Right ventricle myocardium superior (tissue), 1 donor: ENCODE measurements at regions not wholly inside any gene's neighbourhood (a gene's known extent, or its start where the extent isn't known, plus 50 kb on each side); places are given as distances from the start of the nearest gene placed in this dataset.
A peak's percentile ranks its signal among the peaks of the same experiment; 100 is the strongest.

Experiments used
- ATAC-seq: fragments of 200-7000 bp; cut with Tn5 transposase; one replicate; pipeline ENCODE4 v1.9.1; 2020; ENCODE audit warnings: mild to moderate bottlenecking; ENCODE audit not compliant: poor library complexity
- DNase-seq: peaks from one replicate; pipeline ENCODE4 v3.0.0-alpha.2; 2020
- intact Hi-C: fragments of 100-400 bp; cut with DNase I; formaldehyde crosslinking; loops from one replicate; pipeline ENCODE4 v1.11.2; 2022
- donor health status: DM: no; HTN: yes; CAD: no; lungs with severe emphysema.

DNA sequence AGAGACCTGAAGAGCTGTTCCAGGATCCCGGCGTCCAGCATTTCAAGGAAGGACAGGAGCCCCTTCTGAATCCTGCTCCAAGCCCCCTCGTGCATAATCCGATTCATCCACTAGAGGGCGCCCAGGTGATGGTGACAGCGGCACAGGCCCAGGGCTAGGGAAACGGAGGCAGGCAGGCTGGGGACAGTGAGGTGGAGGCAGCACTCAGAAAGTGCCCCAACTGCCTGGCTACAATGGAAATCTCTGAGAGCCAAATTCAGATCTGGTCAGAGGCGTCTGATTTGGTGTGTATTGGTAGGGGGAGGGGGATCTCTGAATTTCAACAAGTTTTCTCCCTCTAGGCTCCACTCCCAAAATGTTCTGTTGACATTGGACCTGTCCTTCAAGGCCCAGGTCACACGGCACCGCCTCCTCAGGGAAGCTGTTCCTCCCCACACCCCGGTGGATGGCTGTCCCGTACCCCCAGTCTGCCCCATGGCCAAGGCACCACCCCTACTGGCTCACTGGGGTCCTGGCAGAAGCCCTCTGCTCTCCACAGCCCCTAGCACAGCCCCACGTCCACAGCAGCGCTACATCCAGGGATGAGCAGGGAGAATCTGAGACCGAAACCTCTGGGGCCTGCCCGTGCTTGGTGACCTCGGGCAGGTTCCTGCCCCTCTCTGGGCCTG is 142.9 kb downstream of the CRYBB2 start:
- DNase-seq: peak; percentile 81
- peak; percentile 64 for ATAC-seq
- intact Hi-C loops: loop anchor here (5.0 kb wide), 1 partner anchor 40 kb away; no protein-coding TSS in a partner anchor

DNA sequence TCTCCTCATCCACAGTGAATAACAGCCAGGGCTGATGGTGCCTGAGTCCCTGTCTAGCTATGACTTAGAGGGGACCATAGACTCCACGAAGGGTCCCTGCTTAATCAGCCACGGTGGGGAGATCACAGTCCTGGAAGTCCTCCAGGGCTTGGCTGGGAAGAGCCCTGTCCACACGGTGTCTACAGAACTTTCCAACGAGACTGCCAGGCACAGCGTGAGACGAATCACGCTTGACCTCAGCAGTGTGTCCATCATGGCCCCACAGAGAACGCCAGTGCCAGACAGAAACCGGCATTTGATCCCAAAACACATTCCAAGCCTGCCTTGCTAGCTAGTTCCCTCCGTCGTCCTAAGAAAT is 143.4 kb downstream of the CRYBB2 start:
- peak; percentile 40 for DNase-seq
- intact Hi-C loops: loop anchor here (5.0 kb wide), 1 partner anchor 39 kb away; no protein-coding TSS in a partner anchor
- peak; percentile 52 for ATAC-seq

DNA sequence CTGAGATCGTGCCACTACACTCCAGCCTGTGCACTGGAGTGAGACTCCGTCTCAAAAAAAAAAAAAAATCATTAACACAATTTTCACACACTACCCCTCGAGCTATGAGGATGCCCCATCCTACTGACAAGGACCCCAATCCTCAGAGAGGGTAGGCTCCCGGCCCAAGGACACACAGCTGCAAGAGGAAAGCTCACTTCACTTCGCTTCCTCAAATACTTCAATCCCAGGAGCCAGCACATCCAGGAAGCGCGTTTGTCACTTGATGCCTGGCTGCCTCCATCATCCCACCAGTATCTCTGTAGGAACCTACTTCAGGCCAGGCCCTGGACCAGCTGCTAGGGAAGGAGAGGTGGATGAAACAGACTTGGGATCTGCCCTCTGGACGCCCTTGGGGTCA is 144.0 kb downstream of the CRYBB2 start:
- DNase-seq: peak; percentile 6
- intact Hi-C loops: loop anchor here (5.0 kb wide), 1 partner anchor 39 kb away; no protein-coding TSS in a partner anchor
- ATAC-seq: no peak

DNA sequence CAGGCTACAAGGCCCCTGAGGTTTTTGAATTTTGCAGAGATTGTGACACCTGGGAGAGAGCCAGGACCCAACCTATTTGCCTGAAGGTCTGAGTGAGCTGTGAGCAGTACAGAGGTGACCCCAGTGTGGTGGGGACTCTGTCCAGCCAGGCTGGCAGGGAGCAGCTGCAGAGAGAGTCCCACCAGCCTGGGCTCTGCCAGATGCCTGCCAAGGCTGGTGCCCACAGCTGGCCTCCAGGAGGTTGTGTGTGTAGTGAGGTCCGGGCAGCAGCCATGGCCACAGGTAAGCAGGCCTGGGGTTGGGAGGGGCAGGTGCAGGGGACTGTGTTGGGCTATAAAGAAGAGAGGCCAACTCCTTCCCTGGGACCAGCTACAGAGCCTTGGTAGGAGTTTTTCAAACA is 144.8 kb downstream of the CRYBB2 start:
- DNase-seq: peak; percentile 36
- intact Hi-C loops: loop anchor here (5.0 kb wide), 1 partner anchor 38 kb away; no protein-coding TSS in a partner anchor
- ATAC-seq: peak; percentile 11

DNA sequence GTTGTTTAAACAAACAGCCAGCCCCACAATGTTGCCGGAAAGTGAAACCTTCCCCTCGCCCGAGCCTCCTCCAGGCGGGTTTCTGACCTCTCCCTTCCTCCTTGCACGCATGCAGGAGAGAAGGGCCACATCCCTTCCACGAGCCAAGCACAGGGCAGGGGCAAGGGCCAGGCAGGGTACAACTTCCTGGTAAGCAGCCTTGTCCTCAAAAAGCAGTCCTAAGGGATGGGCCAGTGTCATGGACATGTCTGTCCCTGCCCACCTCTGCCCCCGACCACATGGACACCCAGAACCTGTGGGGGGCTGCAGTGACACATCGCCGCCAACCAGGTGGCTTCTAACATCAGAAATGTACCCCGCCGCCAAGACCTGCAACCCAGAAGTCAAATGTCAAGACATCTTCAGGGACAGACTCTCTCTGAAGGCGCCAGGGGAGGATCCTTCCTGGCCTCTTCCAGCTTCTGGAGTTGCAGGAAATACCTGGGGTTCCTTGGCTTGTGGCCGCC is 145.3 kb downstream of the CRYBB2 start:
- DNase-seq (peak; percentile 38), ATAC-seq (no peak)
- intact Hi-C loops: loop anchor here (5.0 kb wide), 1 partner anchor 38 kb away; no protein-coding TSS in a partner anchor

DNA sequence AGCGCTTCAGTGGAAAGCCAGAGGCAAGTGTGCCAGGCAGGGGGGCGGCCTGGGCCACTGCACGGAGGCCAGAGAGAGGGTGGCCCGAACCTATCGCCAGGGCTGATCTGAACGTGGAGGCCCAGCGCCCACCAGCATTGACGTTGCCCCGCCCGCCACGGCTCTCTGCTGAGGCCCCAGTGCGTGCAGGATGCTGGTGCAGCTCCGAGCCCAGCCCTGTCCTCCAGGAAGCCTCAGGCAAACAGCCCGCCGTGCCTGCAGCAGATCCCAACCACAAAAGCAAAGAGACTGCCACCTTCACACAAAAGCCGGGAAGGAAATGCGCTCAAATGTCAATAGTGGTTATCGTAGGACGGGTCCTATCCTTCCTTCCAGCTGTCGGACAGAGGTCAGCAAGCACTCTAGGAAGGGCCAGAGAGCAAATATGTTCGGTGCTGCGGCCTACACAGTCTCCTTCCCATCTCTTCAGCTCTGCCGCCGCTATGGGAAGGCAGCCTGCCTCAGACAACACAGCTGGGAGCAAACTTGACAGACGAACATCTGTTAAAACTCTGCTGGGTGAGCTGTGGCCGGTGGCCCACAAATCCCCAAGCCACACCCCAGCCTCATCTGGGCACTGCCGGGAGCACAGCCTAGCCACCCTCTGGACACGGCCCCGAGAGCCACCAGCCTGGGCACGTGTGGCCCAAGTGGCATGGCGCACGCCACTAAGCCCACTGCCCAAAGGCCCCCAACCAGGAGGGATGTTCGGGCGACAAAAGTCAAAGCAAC is 146.2 kb downstream of the CRYBB2 start:
- peak; percentile 49 for DNase-seq

DNA sequence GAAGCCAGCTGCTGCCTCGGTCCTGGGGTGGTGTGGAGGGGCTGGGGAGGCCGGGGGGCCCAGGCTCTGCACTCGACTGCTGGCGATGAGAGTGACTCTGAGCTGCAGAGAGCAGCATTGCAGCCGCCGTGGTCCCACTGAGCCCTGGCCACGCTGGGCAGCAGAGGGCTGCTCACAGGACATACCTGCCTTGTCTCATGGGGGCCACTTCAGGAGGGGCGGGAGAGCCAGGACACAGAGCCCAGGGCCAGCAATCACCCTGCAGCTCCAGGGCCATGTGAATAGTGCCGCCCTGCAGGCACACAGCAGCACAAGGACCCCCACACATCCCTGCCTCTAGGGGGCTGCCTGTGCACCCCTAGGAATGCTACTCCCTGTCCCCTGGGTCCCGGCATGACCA is 147.0 kb downstream of the CRYBB2 start:
- DNase-seq (peak; percentile 33), ATAC-seq (no peak)
- intact Hi-C loops: no loop called here

More for the DNA sequence above, 146.2 kb downstream of the CRYBB2 start:
- ATAC-seq: peak; percentile 10
- intact Hi-C loops: no loop called here

DNA sequence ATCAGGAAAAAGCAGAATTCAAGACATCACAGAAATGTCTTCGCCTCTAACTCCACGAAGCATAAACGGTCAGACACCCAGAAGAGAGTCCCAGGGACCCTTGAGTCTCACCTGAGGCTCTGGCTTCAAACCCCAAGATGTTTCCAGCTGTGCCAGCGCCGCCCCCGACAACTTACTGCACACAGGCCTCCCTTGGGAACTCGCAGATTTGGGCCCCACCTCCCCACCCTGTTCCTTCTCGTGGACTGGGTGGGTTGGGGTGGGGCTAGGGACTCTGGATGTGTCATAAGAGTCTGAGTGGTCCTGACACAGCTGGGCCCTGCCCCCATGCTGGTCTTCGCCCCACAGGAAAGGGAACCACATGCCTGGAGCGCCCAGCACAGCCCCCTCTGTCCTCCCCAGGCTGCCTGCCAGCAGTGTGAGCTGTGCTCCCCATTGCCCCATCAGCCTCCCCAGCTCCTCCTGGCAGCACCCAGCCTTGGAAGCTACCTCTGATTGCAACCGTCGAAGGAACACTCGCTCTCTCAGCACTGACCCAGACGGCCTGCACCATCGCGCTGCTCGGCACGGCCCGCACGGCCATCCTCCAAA is 147.5 kb downstream of the CRYBB2 start:
- ATAC-seq (no peak), DNase-seq (peak; percentile 35)
- intact Hi-C loops: no loop called here

DNA sequence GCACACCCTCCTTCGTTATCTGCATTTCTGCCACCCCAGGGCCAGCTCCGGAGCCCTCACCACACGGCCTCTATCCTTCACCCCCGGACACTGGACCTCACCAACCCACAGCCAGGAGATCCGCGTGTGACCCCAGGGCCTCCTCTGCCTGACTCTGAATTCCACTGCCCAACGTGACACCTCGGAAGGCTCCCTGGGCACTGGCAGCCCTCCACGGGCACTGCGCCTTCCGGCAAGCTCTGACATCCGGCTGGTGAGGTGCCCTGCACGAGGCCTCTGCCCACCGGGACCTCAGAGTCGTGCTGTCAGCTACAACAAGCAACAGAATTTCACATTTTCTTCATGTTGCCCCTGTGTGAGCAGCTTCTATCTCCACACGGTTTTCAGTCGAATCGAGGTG is 148.3 kb downstream of the CRYBB2 start:
- intact Hi-C loops: no loop called here
- ATAC-seq: no peak
- no peak for DNase-seq

DNA sequence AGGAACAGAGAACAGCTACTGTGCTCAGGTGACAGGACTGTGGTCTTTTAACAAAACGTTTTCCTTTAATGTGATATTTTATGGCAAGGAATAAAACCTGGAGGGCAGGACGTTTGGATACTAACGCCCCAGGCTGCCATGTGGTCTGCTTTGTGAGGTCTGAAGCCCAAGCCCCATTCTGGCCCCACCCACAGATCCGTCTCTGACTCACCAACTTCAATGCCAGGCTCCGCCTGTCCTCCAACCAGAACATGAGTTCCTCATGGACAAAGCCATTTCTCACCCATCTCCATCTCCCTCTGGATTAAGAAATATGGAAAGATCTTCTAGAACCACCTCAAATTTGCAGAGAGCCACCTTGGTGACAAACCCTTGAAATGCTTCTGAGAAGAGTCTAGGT is 148.8 kb downstream of the CRYBB2 start:
- DNase-seq (no peak), ATAC-seq (no peak)
- intact Hi-C loops: no loop called here

DNA sequence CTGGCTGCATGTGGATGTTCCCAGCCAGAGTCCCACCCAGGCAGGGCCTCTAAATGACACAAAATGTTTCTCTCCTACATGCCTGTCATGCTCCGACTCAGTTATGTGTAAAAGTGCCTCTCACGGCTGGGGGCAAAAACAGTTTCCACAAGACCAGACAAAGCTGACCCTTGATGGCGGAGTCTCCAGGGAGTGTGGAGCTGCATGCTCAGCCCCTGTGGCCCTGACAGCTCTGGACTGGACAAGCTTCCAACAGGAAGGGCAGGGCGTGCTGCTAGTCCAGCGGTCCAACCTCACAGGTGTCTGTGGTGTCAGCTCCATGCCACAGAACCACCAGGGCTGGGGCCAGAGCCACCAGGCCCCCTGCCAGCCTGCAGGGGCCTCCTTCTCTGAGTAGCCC is 149.6 kb downstream of the CRYBB2 start:
- no peak for ATAC-seq
- DNase-seq: no peak
- intact Hi-C loops: no loop called here

DNA sequence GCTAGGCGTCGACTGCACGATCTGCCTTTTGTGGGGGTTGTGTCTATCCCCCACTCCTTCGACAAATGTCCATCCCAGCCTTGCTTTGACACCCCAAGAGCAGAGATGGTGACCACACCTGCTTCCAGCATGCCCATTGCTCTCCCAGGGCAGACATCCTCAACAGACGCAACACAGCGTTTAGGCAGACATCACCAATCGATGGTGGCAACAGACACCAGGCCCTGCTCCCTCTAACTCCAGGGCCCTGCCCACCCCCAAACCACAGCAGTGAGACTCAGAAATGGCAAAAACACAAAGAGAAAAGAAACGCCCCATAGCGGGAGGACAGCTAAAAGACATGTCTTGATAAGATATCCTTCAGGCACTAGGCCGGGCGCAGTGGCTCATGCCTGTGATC is 150.9 kb downstream of the CRYBB2 start:
- no peak for DNase-seq
- intact Hi-C loops: no loop called here
- ATAC-seq: no peak

DNA sequence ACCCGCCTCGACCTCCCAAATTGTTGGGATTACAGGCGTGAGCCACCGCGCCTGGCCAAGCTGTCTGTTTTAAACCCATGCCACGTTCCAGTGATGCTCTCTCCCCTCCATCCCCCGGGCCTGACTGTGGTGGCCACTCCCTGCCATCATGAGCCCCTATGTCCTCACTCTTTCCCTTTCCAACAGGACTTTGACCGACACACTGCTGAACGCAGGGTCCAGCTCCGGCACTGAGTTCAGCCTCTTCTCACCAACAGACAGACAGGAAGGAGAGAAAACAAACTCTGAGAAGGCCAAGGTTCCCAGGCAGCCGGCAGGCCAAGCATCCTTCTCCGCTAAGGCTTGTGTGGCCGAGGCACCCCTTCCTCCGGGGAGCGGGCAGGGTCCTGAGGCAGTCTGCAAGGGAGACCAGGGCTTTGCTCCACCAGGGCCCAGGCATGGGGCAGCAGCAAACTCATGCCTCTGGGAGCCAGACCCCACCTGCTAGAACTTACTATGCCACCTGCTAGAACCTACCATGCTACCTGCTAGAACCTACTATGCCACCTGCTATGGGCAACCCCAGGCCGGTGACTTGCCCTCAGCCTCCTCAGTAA is 152.7 kb downstream of the CRYBB2 start:
- ATAC-seq (no peak), DNase-seq (no peak)

DNA sequence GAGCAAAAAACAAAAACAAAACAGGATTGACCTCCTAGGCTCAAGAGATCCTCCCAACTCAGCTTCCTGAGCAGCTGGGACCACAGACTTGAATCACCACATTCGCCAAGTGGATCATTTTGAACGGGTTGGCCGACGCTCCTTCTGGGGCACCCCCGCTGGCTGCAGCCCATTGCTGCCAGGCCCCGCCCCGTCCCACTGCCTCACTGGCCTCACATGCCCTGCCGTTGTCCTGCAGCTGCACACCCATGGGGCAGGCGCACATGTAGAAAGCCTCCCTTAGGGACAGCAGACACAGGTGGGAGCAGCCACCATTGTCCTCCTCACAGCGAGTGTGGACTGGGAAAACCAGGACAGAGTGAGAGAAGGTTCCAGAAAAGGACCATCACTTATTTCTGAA is 154.5 kb downstream of the CRYBB2 start:
- intact Hi-C loops: no loop called here
- ATAC-seq: no peak
- no peak for DNase-seq

More for the DNA sequence above, 152.7 kb downstream of the CRYBB2 start:
- intact Hi-C loops: no loop called here

DNA sequence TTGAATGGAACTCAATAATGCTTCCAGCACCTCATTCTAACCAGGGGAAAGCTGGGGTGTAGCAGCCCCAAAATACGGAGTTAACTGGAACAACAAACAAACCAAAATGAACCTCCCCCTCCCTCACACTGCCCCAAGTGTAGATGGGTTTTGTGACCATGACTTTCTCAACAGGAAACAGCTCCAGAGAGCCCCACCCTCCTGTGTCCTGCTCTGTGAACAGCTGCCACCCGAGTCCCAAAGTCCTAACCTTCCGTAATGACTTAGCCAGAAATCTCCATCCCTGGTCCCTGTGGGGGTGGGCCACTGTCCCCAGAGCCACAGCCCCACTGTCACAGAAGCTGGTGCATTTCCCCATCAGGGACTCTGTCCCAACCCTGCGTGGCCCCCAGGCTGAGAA is 155.4 kb downstream of the CRYBB2 start:
- no peak for ATAC-seq
- intact Hi-C loops: no loop called here
- no peak for DNase-seq

DNA sequence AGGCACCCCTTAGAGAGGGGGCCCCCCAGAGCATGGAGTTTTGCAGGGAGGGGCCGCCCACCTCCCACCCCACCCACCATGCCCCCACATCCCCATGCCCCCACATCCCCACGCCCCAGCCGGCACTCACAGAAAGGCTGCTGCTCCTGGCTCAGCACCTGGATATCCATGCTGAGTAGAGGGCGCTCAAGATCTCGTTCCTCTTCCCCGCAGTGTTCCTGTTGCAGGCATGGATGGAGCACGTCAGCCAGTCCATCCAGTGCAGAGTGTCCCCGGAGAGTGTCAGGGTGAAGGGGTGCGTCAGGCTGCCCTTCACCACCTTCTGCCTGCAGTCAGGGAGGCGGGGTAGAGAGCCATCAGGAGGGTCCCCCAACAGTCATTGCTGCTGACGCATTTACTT is 156.2 kb downstream of the CRYBB2 start:
- intact Hi-C loops: no loop called here

DNA sequence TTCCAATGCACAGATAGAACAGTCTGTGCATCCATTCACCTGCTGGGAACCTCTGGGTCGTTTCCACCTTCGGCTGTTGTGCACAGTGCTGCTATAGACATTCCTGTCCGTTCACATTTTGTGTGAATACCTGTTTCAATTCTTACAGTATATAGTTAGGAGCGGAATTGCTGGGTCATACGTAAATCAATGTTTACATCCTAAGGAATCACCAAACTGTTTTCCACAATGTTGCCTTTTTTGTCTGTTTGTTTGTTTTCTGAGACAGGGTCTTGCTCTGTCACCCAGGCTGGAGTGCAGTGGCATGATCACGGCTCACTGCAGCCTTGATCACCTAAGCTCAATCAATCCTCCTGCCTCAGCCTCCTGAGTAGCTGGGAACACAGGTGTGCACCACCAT is 158.3 kb downstream of the CRYBB2 start:
- no peak for DNase-seq
- intact Hi-C loops: no loop called here
- ATAC-seq: no peak

More for the DNA sequence above, 156.2 kb downstream of the CRYBB2 start:
- ATAC-seq (no peak), DNase-seq (no peak)

DNA sequence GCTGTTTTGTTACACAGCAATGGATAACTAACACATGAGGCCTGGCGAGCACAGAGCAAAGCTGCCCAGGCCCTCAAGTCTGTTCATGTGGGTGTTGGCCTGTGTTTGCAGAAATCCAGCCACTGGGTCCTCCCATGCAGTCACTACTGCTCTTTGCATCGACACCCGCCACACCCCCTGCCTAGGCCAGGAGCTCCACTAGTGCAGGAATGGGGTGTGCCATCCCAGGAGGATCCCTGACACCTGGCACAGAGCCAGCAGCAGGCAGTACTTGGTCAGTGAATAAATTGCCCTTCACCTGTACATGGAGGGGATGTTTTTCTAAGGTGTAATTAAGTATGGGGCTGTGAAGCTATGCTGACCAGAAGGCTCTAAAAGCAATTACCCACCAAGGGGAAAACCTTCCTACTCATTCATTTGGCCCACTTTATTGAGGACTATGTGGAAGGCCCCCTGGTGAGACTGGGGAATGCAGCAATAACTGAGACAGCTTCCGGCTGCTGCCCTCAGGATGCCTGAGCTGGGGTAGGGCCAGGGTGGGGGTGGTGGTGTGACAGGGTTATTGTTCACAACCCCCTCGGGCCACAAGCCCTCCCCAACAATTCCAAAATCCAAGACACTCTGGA is 160.8 kb downstream of the CRYBB2 start:
- no peak for ATAC-seq
- no peak for DNase-seq
- intact Hi-C loops: no loop called here

DNA sequence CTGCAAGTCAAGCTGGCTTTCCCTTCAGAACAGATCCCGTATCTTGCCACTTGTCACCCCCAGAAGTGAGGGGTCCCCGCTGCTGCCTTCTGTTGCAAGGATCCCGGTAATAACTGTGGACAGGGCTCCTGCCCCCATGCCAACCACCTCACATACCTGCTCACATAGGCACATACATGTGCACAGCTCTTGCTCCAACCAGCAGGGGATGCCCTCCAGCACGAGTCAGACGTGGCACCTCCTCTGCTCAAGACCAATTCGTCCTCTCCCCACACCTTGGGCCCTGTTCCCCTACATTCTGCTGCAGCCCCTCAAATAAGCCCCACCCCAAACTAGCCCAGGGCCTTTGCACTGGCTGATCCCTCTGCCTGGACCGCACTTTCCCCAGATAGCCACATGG is 163.3 kb downstream of the CRYBB2 start:
- intact Hi-C loops: no loop called here
- ATAC-seq (no peak), DNase-seq (no peak)
